Immature natural killer cell (primary cell): ENCODE measurements at regions not wholly inside any gene's neighbourhood (a gene's known extent, or its start where the extent isn't known, plus 50 kb on each side); places are given as distances from the start of the nearest gene placed in this dataset.
"Not testable (repeated sequence)": the region's sequence is repeated elsewhere in the genome, so short reads cannot be mapped to it uniquely, and the experiment has no call there.

Source experiments
- DNase-seq, 3 donors: peaks; one replicate each; pipeline ENCODE4 v3.0.0; 2022; ENCODE audit warnings: mixed read lengths in 1 of 3
- H3K27ac Mint-ChIP-seq, 6 donors: one replicate each; pipeline ENCODE4 v1.8.0; 2020; ENCODE audit warnings: mixed read lengths in 6 of 6, mild to moderate bottlenecking in 5 of 6, inconsistent platforms in 4 of 6, moderate library complexity in 3 of 6
- H3K27me3 Mint-ChIP-seq, 3 donors: one replicate each; pipeline ENCODE4 v1.8.0; 2020 to 2021; ENCODE audit warnings: low read depth in 3 of 3, mild to moderate bottlenecking in 3 of 3, mixed read lengths in 3 of 3, moderate library complexity in 3 of 3, inconsistent platforms in 1 of 3
- H3K36me3 Mint-ChIP-seq, 3 donors: one replicate each; pipeline ENCODE4 v1.8.0; 2020; ENCODE audit warnings: mixed read lengths in 3 of 3, inconsistent platforms in 2 of 3, mild to moderate bottlenecking in 2 of 3
- H3K4me1 Mint-ChIP-seq, 2 donors: one replicate each; pipeline ENCODE4 v1.8.0; 2020; ENCODE audit warnings: inconsistent platforms in 2 of 2, mild to moderate bottlenecking in 2 of 2, mixed read lengths in 2 of 2, moderate library complexity in 1 of 2
- H3K4me3 Mint-ChIP-seq, 5 donors: one replicate each; pipeline ENCODE4 v1.8.0; 2020; ENCODE audit warnings: mild to moderate bottlenecking in 5 of 5, mixed read lengths in 5 of 5, inconsistent platforms in 3 of 5, moderate library complexity in 3 of 5
- H3K9me3 Mint-ChIP-seq, 6 donors: one replicate each; pipeline ENCODE4 v1.8.0; 2020; ENCODE audit warnings: mild to moderate bottlenecking in 6 of 6, mixed read lengths in 6 of 6, inconsistent platforms in 4 of 6, moderate library complexity in 3 of 6

DNA sequence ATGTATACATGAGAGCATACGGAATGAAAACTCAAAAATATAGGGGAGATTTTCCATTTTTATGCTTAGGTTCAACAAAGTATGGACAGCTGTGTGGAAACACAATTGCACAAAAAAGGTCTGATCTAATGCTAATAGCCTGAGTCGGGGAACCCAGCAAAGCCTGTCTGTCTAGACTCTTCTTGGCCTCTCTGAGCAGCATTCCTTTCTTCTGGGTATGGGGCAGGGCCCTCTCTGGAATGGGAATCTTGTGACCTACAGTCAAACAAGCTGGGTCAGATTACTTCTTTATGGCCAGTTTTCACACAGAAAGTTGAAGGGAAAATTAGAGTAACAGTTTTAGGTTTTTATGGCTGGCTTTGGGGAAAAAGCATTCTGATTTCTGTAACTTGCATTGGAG is 534.0 kb upstream of the LMO3 start:
- no peaks in the 10 kb centered on the region for H3K4me1 Mint-ChIP-seq
- no peak overlapping the region for H3K27ac Mint-ChIP-seq
- no peaks in the 10 kb centered on the region for H3K27me3 Mint-ChIP-seq
- peaks cover 5 to 63% (median 22%) of the 10 kb centered on the region in 6 donors for H3K9me3 Mint-ChIP-seq
- H3K4me3 Mint-ChIP-seq = no peak overlapping the region
- no peak for DNase-seq
- peaks cover 0 to 2% (median 0%) of the 10 kb centered on the region in 3 donors for H3K36me3 Mint-ChIP-seq

DNA sequence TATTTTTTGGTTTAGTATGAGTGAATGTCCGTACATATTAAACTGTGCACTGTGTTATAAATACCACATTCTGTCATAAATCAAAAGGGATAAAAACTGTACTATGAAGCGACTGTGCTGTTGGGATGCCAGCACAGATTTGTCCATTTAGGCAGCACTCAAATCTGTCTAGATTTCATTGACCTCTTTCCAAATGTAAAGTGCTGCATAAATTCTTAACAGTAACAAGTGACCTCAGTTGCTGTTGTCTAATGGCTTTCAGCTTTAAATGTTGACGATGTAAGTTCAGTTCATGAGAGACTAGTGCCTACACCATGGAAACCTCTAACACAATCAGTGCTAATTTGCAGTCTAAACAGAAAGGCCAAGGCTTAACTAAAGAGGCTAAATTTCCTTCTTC is 531.4 kb upstream of the LMO3 start:
- Mint-ChIP-seq H3K36me3 (no peaks in the 10 kb centered on the region), H3K27me3 (no peaks in the 10 kb centered on the region), H3K4me3 (no peak overlapping the region), H3K4me1 (no peaks in the 10 kb centered on the region), H3K27ac (no peak overlapping the region), H3K9me3 (peaks cover 2 to 54% (median 22%) of the 10 kb centered on the region in 6 donors)
- DNase-seq = no peak

DNA sequence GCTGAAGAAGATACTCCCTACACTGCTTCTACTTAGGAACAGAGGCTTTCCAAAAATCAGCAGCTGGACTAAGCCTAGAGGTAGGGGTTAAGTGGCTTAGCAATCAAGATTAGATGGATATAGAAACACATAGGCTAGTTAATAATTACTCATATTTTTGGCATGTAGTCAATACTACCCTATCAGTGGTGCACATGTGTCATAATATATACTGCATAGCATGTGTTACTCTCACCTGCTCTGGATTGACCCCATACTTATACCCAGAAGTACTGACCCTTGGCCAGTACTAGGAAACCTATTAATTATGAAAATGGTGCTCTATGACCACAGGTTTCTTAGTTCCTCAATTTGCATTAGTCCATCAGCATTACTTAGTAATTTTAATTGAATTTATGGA is 528.4 kb upstream of the LMO3 start:
- no peaks in the 10 kb centered on the region for H3K4me1 Mint-ChIP-seq
- no peaks in the 10 kb centered on the region for H3K27me3 Mint-ChIP-seq
- H3K27ac Mint-ChIP-seq = no peak overlapping the region
- no peak overlapping the region for H3K4me3 Mint-ChIP-seq
- peaks cover 0 to 31% (median 10%) of the 10 kb centered on the region in 6 donors for H3K9me3 Mint-ChIP-seq
- H3K36me3 Mint-ChIP-seq = no peaks in the 10 kb centered on the region
- DNase-seq = no peak

DNA sequence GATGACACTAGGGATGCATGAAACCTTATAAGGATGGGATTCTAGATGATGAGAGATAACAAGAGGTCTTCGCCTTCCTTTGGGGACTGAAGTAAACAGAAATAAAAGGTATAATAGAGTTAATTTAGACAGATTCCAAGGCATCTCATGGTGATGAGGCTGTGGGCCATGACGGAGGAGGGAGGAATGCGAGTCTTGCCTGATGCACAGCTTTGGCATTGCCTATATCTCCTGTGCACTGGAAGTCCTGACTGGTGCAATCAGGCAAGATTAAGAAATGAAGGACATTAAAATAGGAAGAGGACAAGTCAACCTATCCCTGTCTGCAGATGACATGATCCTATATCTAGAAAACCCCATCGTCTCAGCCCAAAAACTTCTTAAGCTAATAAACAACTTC is 526.4 kb upstream of the LMO3 start:
- Mint-ChIP-seq H3K27ac (no peak overlapping the region), H3K36me3 (no peaks in the 10 kb centered on the region), H3K9me3 (peaks cover 0 to 27% (median 7%) of the 10 kb centered on the region in 6 donors), H3K4me3 (no peak overlapping the region), H3K4me1 (no peaks in the 10 kb centered on the region), H3K27me3 (no peaks in the 10 kb centered on the region)
- DNase-seq = no peak

DNA sequence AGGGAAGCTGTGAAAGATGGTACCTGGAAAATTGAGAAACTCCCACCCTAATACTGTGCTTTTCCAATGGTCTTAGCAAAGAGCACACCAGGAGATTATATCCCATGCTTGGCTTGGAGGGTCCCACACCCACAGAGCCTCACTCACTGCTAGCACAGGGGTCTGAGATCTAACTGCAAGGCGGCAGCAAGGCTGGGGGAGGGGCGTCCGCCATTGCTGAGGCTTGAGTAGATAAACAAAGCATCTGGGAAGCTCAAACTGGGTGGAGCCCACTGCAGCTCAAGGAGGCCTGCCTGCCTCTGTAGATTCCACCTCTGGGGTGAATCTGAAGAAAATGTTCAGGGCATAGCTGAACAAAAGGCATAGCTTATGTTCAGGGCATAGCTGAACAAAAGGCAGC is 510.6 kb upstream of the LMO3 start:
- H3K4me1 Mint-ChIP-seq, H3K4me3 Mint-ChIP-seq, H3K27ac Mint-ChIP-seq, DNase-seq, H3K36me3 Mint-ChIP-seq, H3K27me3 Mint-ChIP-seq: not testable (repeated sequence)
- H3K9me3 Mint-ChIP-seq = peaks cover 25 to 67% (median 46%) of the 10 kb centered on the region in 6 donors

DNA sequence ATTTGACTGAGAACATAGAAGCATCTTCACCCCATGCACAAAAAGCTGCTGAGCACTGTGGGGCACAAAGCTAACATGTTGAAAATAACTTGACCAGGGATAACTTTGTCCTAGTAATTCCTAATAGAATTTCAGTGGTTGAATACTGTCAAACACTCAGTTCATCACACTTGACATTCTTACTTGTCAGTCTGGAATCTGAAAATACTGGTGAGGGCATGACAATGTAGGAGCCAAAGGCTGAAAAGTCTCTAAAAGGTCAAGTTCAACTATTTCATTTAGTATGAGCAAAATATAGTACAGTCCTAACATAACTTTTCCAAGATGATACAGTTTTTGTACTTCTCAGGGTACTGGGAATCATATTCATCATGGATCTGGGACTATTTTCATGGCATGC is 504.4 kb upstream of the LMO3 start:
- Mint-ChIP-seq H3K9me3 (peaks cover 20 to 56% (median 23%) of the 10 kb centered on the region in 6 donors), H3K27me3 (peaks cover 0 to 4% (median 0%) of the 10 kb centered on the region in 3 donors), H3K4me3 (no peak overlapping the region), H3K27ac (no peak overlapping the region), H3K4me1 (no peaks in the 10 kb centered on the region), H3K36me3 (no peaks in the 10 kb centered on the region)
- DNase-seq = no peak

DNA sequence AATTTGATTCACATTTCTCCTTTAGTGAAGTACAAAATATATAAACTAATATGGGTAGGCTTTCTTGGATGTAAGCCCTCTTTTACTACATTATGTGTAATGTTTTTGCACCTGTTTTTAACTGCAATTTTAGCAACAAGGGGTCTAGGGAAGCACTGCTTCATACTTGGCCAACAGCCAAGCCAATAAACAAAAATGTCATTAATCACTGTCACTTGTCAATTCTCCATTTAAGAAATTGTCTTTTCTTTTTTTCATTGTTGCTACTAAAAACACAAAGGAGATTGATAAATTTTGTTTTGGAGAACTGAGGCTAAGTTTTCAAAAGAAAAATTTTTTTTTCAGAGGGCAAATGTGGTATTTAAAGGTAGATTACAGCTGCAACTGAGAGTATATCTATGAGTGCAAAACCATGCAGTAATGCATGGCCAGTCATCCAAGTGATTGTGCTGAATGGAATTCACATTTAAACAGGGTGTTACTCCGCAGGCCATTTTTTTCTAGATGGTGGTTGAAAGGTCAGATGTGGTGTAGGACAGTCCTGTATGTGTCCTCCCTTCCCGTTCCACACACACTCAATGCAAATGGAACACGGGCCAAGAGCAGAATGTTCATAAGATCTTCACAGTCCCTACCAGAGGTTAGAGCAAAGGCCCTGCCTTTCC is 503.0 kb upstream of the LMO3 start:
- Mint-ChIP-seq H3K27ac (no peak overlapping the region), H3K9me3 (peaks cover 12 to 52% (median 18%) of the 10 kb centered on the region in 6 donors), H3K4me3 (no peak overlapping the region), H3K36me3 (no peaks in the 10 kb centered on the region), H3K27me3 (no peaks in the 10 kb centered on the region), H3K4me1 (no peaks in the 10 kb centered on the region)
- DNase-seq = no peak

DNA sequence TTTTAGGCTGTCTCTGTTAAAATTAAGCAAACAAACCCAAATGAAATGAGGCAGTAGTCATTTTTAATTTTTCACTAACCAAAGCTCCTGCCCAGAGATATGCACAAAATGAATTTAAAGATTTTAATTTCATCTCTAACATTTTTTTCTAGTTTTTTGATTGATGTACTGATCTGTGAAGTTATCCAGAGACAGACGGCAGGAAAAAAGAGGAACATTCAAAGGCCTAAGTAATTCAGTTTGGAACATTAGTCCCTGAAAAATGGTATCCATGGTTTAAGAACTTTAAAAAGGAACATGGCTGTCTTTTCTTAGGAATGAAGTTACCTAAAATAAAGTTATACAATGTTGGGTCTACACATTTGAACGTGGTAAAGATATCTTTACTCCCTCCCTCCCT is 498.8 kb upstream of the LMO3 start:
- Mint-ChIP-seq H3K27me3 (no peaks in the 10 kb centered on the region), H3K4me1 (no peaks in the 10 kb centered on the region), H3K9me3 (peaks cover 10 to 52% (median 27%) of the 10 kb centered on the region in 6 donors), H3K36me3 (no peaks in the 10 kb centered on the region), H3K27ac (no peak overlapping the region), H3K4me3 (no peak overlapping the region)
- DNase-seq = no peak

DNA sequence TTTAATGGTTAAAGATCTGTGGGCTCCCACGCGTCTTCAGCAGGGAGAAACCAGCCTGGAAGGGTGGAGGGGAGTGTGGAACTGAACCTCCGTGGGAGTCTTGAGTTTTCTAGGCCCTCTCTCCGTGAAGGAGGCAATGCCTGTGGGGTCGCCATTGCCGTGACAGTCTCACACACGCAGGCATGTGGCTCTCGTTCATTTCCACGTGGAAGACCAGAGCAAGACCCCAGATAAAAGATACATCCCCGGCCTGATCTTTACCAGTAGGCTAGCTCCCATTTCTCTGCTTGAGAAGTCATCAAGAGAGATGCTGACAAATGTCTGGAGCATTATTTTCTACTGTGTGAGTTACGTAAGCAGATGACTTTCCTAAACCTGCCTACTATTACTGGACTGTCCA is 491.7 kb upstream of the LMO3 start:
- H3K4me1 Mint-ChIP-seq = no peaks in the 10 kb centered on the region

DNA sequence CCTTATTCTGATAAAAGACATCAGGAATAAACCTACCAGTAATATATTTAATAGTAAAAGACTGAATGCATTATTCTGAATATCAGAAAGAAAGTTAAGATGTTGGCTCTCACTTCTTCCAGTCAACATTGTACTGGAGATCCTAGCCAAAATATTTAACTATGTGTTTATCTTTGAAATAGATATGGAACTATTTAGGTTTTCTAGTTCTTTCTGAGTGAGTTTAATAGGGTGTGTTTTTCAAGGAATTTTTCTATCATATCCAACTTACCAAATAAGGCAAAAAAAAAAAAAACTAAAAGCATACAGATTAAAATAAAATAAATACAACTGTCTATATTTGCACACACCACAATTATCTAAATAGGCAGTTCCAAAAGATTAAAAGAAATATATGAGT is 478.9 kb upstream of the LMO3 start:
- no peak for DNase-seq
- Mint-ChIP-seq H3K36me3 (peaks cover 0 to 5% (median 3%) of the 10 kb centered on the region in 3 donors), H3K9me3 (peaks cover 22 to 58% (median 37%) of the 10 kb centered on the region in 6 donors), H3K4me1 (no peaks in the 10 kb centered on the region), H3K27ac (no peak overlapping the region), H3K4me3 (no peak overlapping the region), H3K27me3 (no peaks in the 10 kb centered on the region)

More for the DNA sequence above, 491.7 kb upstream of the LMO3 start:
- H3K36me3 Mint-ChIP-seq = no peaks in the 10 kb centered on the region
- no peaks in the 10 kb centered on the region for H3K27me3 Mint-ChIP-seq
- no peak overlapping the region for H3K27ac Mint-ChIP-seq
- H3K9me3 Mint-ChIP-seq = peaks cover 8 to 80% (median 55%) of the 10 kb centered on the region in 6 donors
- no peak overlapping the region for H3K4me3 Mint-ChIP-seq
- no peak for DNase-seq

DNA sequence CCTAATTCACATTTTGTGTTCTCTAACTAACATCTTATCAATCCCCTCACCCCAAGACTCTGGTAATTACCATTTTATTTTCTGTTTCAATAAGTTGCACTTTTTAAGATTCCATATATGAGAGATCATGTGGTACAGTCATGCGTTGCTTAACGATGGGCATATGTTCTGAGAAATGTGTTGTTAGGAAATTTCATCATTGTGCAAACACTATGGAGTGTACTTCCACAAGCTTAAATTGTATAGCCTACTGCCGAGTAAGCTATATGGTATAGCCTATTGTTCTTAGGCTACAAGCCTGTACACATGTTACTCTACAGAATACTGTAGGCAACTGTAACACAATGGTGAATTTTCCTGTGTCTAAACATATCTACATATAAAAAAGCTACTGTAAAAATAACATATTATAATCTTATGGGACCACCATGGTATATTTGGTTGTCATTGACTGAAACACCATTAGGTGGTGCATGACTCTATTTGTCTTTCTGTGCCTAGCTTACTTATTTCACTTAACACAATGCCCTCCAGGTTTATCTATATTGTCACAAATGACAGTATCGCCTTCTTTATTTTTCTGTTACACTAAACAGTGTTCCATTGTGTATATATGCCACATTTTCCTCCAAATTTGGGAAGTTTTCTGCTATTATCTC is 473.4 kb upstream of the LMO3 start:
- Mint-ChIP-seq H3K36me3 (peaks cover 0 to 5% (median 3%) of the 10 kb centered on the region in 3 donors), H3K9me3 (peaks cover 12 to 38% (median 24%) of the 10 kb centered on the region in 6 donors), H3K4me3 (no peak overlapping the region), H3K27ac (no peak overlapping the region), H3K4me1 (no peaks in the 10 kb centered on the region), H3K27me3 (no peaks in the 10 kb centered on the region)
- DNase-seq = no peak

DNA sequence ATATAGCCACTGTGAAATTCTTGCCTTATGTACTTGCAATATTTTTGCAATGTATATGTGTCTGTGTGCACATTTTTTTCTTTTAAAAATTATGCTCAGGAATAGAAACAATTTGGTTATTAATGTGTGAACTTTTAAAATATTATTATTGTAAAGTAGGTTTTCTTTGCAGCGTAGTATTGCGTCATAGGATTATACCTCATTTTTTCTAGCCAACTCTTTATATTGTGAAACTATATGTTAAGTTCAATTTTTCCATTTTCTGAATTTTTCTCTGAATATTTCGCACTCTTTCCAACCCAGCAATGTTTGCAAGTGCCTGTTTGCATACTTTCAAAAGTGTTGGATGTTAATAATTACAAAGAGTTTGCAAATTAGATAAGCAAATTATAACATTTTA is 471.6 kb upstream of the LMO3 start:
- no peaks in the 10 kb centered on the region for H3K27me3 Mint-ChIP-seq
- peaks cover 0 to 5% (median 0%) of the 10 kb centered on the region in 3 donors for H3K36me3 Mint-ChIP-seq
- DNase-seq = no peak

DNA sequence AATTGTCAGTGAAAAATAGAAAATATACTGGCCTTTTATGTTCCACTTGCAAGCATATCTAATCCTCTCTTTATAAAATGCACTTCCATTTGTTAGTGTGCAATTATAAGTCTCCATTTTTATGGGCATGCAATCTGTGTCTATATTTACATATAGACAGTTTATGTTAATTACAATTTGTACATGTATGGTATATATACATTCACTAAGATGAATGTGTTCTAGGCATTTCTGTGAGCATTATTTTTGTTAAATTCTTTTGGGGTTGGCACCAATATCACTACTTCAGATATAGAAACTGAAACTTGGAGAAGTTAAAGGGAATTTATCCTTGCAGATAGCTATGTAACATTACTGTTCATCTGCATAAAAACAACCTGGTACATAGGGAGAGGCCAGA is 470.8 kb upstream of the LMO3 start:
- Mint-ChIP-seq H3K9me3 (peaks cover 5 to 36% (median 22%) of the 10 kb centered on the region in 6 donors), H3K4me1 (no peaks in the 10 kb centered on the region), H3K27ac (no peak overlapping the region), H3K36me3 (peaks cover 0 to 5% (median 0%) of the 10 kb centered on the region in 3 donors), H3K27me3 (no peaks in the 10 kb centered on the region), H3K4me3 (no peak overlapping the region)
- DNase-seq = no peak

More for the DNA sequence above, 471.6 kb upstream of the LMO3 start:
- no peak overlapping the region for H3K4me3 Mint-ChIP-seq
- H3K27ac Mint-ChIP-seq = no peak overlapping the region
- no peaks in the 10 kb centered on the region for H3K4me1 Mint-ChIP-seq
- peaks cover 7 to 39% (median 24%) of the 10 kb centered on the region in 6 donors for H3K9me3 Mint-ChIP-seq

DNA sequence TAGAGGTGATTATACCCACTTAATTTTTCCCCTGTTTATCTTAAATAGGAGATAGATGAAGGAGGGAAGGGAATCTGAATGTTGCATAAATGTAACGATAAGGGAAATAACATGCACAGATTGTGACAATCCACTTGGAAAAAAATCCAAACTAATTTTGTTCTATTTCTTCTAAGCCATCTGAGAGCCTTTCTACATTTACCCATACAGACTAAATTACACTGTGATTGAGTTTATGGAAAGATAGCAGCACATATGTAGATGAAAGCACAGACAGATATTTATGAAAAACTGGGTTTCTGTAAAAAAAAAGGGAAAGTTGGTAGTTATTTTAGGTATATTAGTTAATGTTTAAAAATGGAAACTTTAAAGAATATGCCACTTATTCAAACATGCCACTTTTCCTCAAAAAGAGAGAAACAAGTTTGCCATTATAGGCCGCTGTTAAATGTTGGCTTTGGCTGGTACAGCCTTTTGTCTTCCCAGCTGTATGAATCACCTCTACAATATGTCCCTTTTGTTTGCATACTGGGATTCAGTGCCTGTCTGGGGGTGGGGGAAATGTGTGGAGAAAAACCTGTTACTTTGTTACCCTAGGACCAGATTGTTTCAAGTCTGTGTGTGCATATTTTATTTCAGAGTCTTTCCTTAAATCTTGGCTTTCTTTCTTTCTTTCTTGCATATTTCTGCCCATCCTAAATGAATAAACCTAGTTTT is 470.2 kb upstream of the LMO3 start:
- Mint-ChIP-seq H3K4me3 (no peak overlapping the region), H3K36me3 (peaks cover 0 to 5% (median 0%) of the 10 kb centered on the region in 3 donors), H3K9me3 (peaks cover 8 to 35% (median 21%) of the 10 kb centered on the region in 6 donors), H3K27me3 (no peaks in the 10 kb centered on the region), H3K27ac (no peak overlapping the region), H3K4me1 (no peaks in the 10 kb centered on the region)
- DNase-seq = no peak
